ENCODE measurements at regions not wholly inside any gene's neighbourhood (a gene's known extent, or its start where the extent isn't known, plus 50 kb on each side); places are given as distances from the start of the nearest gene placed in this dataset.

DNA sequence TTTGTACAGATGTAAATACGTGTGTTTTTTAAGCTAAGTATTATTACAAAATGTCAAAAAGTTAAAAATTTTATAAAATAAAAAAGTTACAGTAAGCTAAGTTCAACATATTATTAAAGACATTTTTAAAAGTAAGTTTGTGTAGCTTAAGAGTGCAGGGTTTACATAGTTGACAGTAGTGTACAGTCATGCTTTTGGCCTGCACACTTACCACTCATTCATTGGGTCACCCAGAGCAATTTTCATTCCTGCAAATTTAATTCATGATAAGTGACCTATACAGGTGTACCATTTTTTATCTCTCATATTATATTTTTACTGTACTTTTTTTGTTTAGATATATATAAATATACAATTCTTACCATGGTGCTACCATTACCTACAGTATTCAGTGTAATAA lies 769.9 kb upstream of the SLITRK6 start:
- DNase-seq (ENCODE audit: extremely low read depth, low read depth): no peak
- TF ChIP-seq, protein P1, sequence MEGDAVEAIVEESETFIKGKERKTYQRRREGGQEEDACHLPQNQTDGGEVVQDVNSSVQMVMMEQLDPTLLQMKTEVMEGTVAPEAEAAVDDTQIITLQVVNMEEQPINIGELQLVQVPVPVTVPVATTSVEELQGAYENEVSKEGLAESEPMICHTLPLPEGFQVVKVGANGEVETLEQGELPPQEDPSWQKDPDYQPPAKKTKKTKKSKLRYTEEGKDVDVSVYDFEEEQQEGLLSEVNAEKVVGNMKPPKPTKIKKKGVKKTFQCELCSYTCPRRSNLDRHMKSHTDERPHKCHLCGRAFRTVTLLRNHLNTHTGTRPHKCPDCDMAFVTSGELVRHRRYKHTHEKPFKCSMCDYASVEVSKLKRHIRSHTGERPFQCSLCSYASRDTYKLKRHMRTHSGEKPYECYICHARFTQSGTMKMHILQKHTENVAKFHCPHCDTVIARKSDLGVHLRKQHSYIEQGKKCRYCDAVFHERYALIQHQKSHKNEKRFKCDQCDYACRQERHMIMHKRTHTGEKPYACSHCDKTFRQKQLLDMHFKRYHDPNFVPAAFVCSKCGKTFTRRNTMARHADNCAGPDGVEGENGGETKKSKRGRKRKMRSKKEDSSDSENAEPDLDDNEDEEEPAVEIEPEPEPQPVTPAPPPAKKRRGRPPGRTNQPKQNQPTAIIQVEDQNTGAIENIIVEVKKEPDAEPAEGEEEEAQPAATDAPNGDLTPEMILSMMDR (IDR thresholded peaks at IDR 0.05; ENCODE audit: low read depth, low read length): no peak

DNA sequence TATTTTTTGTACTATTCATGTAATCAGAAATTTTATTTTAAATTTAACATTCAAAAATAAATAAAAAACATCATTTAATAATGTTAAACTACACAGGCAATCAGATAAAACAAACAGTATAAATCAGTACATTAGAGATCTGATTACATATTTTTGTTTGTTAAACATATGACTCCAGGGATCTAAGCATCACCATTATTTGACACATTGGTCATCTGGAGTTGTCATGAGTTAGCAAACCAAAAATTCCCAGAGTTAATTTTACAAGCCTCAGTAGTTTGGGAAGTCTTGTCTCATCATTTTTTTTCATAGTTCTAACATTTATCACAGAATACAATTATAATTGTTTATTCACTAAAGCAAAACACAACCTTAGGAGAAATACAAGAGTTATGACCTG lies 770.8 kb upstream of the SLITRK6 start:
- no peak for DNase-seq (ENCODE audit: extremely low read depth, low read depth)
- TF ChIP-seq, protein P1 (IDR thresholded peaks at IDR 0.05; ENCODE audit: low read depth, low read length): no peak

DNA sequence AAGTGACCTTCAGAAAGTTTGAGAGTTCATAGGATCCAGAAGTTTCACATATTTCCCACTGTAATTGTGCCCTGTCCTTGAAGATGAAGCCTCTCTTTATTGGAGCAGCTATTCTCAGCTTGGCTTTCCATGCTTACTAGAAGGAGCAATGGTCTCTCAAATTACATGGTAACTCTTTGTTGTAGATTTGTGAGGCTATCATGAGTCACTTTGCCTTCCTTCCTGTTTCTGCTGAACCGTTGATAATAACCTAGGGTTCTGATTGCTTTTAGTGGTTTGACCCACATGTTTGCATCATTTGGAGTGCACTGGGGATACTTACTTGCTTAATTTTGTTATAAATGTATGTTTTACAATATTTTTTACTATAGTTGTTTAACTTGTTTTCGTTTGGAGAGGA lies 772.9 kb upstream of the SLITRK6 start:
- TF ChIP-seq, protein P1 (IDR thresholded peaks at IDR 0.05; ENCODE audit: low read depth, low read length): no peak
- no peak for DNase-seq (ENCODE audit: extremely low read depth, low read depth)

DNA sequence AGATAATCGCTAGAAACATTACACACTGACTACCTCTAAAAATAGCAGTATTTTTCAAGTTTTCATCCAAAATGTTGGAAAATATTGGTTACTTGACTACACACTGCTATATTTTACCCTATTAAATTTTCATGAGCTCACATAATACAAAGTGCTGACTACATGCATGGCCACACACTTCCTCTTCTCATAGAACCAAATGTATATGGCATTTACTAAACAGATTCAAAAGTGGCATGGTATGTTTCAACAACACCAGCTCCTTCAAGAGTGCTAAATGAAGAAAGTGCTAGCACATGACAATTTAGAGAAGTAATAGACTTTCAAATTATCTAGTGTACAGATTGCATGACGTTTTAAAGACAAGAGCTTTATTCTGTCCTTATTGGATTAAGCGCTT lies 780.4 kb upstream of the SLITRK6 start:
- no peak for DNase-seq (ENCODE audit: extremely low read depth, low read depth)
- TF ChIP-seq, protein P1 (IDR thresholded peaks at IDR 0.05; ENCODE audit: low read depth, low read length): no peak

DNA sequence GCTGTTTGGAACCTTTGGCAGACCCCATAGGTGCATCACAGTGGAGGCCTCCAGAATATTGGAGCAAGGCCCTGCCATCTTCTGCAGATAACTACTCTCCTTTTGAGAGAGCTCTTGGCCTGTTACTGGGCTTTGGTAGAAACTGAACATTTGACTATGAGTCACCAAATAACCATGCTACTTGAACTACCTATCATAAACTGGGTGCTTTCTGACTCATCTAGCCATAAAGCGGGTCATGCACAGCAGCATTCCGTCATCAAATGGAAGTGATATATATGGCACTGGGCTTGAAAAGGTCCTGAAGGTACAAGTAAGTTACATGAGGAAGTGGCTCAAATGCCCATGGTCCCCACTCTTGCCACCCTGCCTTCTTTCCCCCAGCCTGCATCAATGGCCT lies 782.5 kb upstream of the SLITRK6 start:
- TF ChIP-seq, protein P1 (IDR thresholded peaks at IDR 0.05; ENCODE audit: low read depth, low read length): no peak
- no peak for DNase-seq (ENCODE audit: extremely low read depth, low read depth)

DNA sequence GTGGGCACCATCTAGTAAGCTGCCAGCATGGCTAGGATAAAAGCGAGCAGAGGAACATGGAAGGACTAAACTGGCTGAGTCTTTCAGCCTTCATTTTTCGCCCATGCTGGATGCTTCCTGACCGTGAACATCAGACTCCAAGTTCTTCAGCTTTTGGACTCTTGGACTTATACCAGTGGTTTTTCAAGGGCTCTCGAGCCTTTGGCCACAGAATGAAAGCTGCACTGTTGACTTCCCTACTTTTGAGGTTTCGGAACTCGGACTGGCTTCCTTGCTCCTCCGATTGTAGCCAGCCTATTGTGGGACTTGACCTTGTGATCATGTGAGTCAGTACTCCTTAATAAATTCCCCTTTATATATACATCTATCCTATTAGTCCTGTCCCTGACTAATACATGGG lies 785.1 kb upstream of the SLITRK6 start:
- TF ChIP-seq, protein P1 (IDR thresholded peaks at IDR 0.05; ENCODE audit: low read depth, low read length): no peak
- DNase-seq (ENCODE audit: extremely low read depth, low read depth): no peak

DNA sequence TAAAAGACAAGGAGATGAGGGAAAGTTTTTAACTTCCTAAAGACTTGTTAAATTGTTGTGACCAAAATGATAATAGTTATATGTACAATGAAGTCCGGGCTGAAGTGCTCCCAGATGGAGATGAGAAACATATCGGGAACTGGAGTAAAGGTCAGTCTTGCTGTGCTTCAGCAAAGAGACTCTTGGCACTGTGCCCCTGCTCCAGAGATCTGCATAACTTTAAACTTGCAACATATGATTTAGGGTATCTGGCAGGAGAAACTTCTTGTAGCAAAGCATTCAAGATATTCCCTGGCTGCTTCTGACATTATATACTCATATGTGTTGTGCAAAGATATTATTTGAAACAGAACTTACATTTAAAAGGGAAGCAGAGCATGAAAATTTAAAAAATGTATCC lies 786.6 kb upstream of the SLITRK6 start:
- TF ChIP-seq, protein P1 (IDR thresholded peaks at IDR 0.05; ENCODE audit: low read depth, low read length): no peak
- peak; percentile 59 for DNase-seq (ENCODE audit: extremely low read depth, low read depth)

Data from AG09319 (cell line).